ENCODE measurements at regions not wholly inside any gene's neighbourhood (a gene's known extent, or its start where the extent isn't known, plus 50 kb on each side); places are given as distances from the start of the nearest gene placed in this dataset.

DNA sequence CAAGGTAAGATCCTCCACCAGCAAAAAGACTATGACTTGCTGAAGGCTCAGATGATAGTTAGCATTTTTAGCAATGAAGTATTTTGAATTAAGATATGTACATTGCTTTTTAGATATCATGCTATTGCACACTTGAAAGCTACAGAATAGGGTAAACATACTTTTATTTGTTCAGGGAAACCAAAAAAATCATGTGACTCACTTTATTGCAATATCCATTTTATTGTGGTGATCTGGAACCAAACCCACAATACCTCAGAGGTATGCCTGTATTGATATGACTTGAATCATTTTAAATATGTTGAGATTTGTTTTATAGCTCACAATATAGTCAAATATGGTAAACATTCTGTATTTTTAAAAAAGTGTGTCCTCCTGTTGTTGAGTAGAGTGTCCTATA, 96.1 kb downstream of the DIO3 start:
- TF ChIP-seq, protein P1, sequence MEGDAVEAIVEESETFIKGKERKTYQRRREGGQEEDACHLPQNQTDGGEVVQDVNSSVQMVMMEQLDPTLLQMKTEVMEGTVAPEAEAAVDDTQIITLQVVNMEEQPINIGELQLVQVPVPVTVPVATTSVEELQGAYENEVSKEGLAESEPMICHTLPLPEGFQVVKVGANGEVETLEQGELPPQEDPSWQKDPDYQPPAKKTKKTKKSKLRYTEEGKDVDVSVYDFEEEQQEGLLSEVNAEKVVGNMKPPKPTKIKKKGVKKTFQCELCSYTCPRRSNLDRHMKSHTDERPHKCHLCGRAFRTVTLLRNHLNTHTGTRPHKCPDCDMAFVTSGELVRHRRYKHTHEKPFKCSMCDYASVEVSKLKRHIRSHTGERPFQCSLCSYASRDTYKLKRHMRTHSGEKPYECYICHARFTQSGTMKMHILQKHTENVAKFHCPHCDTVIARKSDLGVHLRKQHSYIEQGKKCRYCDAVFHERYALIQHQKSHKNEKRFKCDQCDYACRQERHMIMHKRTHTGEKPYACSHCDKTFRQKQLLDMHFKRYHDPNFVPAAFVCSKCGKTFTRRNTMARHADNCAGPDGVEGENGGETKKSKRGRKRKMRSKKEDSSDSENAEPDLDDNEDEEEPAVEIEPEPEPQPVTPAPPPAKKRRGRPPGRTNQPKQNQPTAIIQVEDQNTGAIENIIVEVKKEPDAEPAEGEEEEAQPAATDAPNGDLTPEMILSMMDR (IDR thresholded peaks at IDR 0.05 in 8 of 11, conservative IDR thresholded peaks at IDR 0.05 in 3 of 11) = no peak
- no peak for TF ChIP-seq POLR2A (IDR thresholded peaks at IDR 0.05)

Measured in spleen (tissue), 7 donors.